ENCODE measurements at regions not wholly inside any gene's neighbourhood (a gene's known extent, or its start where the extent isn't known, plus 50 kb on each side); places are given as distances from the start of the nearest gene placed in this dataset.

DNA sequence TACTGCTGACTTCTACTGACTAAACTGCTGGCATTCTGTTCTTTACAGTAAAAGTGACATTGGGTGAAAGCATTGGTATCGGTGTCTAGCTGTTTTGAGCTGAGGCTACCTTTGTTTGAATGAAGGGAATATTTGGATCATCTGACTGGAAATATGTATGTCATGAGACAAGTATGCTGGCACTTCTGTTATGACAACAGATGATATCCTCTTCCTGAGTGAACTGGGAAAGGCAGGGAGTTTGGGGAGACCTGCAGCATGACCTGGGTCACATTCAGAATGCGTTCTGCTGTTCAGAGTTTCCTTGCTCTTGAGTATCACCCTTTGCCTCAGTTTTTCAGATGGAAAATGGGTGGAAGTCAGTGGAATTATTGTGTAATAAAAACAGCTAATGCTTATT is 81.8 kb downstream of the PLCE1 start:
- TF ChIP-seq GATA1 (IDR thresholded peaks at IDR 0.05; ENCODE audit: low read depth, low read length), result no peak
- no peak for TF ChIP-seq POLR2A (IDR thresholded peaks at IDR 0.05; ENCODE audit: low read length)
- no peak for DNase-seq

DNA sequence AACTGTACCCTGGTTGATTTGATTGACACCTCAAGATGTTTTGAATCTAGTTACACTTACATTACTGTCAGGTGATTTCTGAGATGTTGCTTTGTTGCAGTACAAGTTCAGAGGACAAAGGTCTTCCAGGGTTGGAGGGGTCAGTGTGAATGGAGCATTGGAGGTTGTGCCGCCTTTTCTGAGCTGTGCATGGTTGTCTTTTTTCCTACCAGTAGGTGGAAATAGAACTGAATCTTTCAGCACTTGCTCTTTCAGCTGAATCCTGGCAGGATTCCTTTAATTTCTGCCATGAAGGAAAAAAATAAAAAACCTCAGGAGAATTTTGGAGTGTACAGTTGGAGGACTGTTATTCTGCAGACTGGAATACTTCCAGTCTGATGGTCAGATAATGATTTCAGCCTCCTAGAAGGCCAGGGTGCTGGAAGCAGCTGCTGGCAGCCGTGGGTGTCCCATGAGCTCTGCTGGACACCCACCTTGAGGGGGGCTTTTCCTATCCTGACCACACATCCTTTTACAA is 82.7 kb downstream of the PLCE1 start:
- DNase-seq, result no peak
- TF ChIP-seq GATA1 (IDR thresholded peaks at IDR 0.05; ENCODE audit: low read depth, low read length) (no peak), POLR2A (IDR thresholded peaks at IDR 0.05; ENCODE audit: low read length) (no peak)

GRCh38 chr10:94077042-94077441 is 83.3 kb downstream of the PLCE1 start:
- TF ChIP-seq POLR2A (IDR thresholded peaks at IDR 0.05; ENCODE audit: low read length) (no peak), GATA1 (IDR thresholded peaks at IDR 0.05; ENCODE audit: low read depth, low read length) (no peak)

GRCh38 chr10:94080108-94080507 is 86.4 kb downstream of the PLCE1 start:
- no peak for TF ChIP-seq GATA1 (IDR thresholded peaks at IDR 0.05; ENCODE audit: low read depth, low read length)
- no peak for TF ChIP-seq POLR2A (IDR thresholded peaks at IDR 0.05; ENCODE audit: low read length)
- no peak for DNase-seq

More at GRCh38 chr10:94077042-94077441, 83.3 kb downstream of the PLCE1 start:
- DNase-seq, result no peak

DNA sequence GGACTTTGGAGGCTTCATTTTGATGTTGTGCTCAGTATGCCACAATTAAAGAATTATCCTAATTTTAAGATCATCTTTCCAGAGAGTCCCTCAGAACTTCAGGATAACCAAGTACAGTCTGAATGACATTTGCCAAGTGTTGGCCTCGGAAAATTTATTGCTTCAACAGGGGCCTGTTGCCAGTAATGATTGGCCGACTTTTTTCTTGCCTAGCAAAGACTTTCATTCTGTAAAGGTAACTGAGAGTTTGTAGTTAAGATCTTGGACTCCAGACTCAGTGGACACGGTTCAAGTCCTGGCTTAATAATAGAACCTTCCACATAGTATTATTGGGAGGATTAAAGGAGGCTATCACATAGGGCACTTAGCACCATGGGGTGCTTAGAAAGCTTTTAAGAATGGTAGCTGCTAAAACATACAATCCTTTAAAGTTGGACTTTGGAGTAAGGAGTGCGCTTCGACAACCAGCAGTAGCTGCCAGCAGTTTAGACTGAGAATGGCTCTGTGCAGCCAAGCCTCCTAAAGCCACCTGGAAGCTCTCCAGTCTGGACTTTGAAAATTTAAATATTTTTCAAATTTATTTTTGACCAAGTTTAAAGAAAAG is 90.0 kb downstream of the PLCE1 start:
- no peak for DNase-seq
- no peak for TF ChIP-seq POLR2A (IDR thresholded peaks at IDR 0.05; ENCODE audit: low read length)
- TF ChIP-seq GATA1 (IDR thresholded peaks at IDR 0.05; ENCODE audit: low read depth, low read length), result no peak

DNA sequence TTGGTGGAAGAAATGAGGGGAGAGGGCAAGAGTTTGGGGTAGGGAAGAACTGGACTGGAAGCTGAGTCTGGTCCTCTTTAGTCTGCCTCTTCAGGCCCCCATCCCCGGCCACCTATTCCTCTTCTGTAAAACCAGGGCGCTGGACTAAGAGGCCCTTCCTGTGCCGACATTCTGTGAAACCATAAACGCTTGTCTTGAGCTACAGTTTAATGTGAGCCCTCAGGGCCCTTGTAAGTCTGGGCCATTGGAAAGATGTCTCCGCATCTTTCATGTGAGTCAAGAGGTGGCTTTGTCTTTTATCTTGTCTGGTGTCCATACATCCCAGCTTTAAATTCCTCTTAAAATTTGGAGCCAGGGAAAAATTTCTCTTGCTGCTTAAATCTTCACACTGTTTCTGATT is 90.6 kb downstream of the PLCE1 start:
- no peak for DNase-seq
- TF ChIP-seq GATA1 (IDR thresholded peaks at IDR 0.05; ENCODE audit: low read depth, low read length) (no peak), POLR2A (IDR thresholded peaks at IDR 0.05; ENCODE audit: low read length) (no peak)

DNA sequence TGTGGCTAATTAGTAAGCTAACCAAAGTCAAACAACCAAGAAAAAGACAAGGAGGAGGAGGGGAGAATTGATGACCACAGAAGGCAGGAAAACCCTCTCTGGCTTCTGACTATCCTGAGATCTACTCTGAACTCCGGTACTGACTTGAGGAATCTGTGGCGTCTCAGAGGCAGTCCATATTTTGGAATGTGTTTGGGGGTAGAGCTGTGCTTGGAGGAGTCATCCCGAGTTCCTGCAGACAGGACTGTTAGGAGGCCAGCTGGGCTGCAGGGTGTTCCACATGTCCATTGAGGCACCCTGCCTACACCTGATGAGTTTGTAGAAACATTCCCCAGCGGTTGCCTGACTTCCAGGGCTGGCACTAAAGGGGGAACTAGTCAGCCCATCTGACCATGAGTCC is 91.6 kb downstream of the PLCE1 start:
- DNase-seq, result no peak
- no peak for TF ChIP-seq POLR2A (IDR thresholded peaks at IDR 0.05; ENCODE audit: low read length)
- no peak for TF ChIP-seq GATA1 (IDR thresholded peaks at IDR 0.05; ENCODE audit: low read depth, low read length)

DNA sequence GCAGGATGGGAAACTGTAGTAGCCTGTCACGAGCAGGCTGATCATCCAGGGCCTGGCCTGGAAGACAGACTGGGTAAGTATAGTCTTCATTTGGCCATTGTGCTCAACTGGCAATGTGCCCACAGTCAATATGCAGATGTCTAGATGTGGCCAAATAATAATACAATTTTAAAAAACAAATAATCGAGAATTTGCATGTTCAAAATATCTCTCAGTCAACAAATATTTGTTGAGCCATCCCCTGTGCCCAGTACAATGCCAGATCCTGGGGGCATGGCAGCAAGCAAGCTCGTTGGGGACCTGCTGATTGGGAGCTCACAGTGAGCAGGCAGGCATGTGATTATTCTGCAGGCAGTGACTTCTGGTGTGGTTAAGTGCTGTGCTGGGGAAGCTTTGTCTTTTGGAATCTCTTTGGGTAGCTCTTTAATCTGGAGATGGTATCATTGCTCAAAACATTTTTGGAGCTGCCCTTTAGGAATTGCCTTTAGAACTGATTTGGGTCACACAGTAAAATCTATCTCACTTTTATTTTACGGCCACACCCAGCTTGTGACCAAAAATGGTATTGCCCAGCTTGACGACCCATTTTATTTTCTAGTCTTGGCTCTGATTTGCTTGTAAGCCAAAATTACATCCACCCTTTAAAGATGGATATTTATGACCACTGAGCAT is 92.2 kb downstream of the PLCE1 start:
- no peak for DNase-seq
- TF ChIP-seq POLR2A (IDR thresholded peaks at IDR 0.05; ENCODE audit: low read length), result no peak
- no peak for TF ChIP-seq GATA1 (IDR thresholded peaks at IDR 0.05; ENCODE audit: low read depth, low read length)

DNA sequence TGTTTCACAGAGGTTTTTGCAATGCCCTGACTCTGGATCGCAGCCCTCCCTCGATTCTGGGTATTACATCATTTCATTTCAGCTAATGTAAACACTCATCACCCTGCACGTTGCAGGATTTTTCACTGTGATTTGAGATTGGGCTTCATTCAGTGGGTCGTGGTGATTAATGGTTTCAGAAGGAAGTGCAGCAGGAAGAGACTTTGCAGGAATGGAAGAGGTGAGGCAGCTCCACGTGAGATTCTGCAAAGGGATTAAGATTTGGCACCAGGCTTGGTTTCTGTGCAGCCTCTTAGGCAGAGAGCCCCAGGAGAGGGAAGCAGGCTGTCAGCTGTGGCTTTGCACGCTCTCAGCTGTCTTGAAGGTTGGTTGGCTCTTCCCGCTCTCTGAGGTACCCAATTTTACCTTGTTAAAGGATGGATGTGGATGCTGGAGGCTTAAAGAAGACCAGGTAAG is 95.2 kb downstream of the PLCE1 start:
- TF ChIP-seq GATA1 (IDR thresholded peaks at IDR 0.05; ENCODE audit: low read depth, low read length) (no peak), POLR2A (IDR thresholded peaks at IDR 0.05; ENCODE audit: low read length) (no peak)
- DNase-seq, result no peak

- DNase-seq, result no peak
- TF ChIP-seq GATA1 (IDR thresholded peaks at IDR 0.05; ENCODE audit: low read depth, low read length) (no peak), POLR2A (IDR thresholded peaks at IDR 0.05; ENCODE audit: low read length) (no peak)
These were observed 97.9 kb downstream of the PLCE1 start for GRCh38 chr10:94091649-94092048.

- no peak for TF ChIP-seq GATA1 (IDR thresholded peaks at IDR 0.05; ENCODE audit: low read depth, low read length)
- no peak for TF ChIP-seq POLR2A (IDR thresholded peaks at IDR 0.05; ENCODE audit: low read length)
These were observed 99.1 kb downstream of the PLCE1 start for GRCh38 chr10:94092848-94093247.

DNA sequence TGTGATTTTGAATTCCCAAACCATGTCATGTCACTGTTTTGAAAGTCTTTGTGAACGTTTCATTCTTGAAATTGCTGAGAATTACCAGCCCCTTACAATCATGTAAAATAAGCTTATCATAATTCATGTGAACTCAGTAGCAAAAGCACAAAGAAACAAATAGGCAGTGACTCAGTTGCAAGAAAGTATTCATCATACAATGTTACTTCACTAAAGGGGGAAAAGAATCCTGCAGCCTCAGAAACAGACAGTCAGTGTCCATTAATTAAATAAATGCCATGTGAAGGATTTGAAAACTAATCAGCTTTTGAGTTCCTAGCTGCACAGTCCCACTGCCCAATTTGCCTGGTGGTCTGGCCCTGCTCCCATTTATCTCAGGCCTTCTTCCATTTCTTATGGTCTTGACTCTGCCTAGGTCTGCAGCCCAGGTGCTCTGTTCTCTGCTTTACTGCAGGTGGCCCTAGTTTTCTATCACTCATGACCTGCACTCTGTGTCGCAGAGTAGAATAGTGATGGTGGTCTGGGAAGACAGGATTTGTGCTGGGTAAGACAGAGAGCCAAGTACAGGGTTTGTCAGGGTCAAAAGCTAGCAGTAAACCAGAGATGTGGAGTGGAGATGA is 99.7 kb downstream of the PLCE1 start:
- TF ChIP-seq GATA1 (IDR thresholded peaks at IDR 0.05; ENCODE audit: low read depth, low read length), result no peak
- no peak for TF ChIP-seq POLR2A (IDR thresholded peaks at IDR 0.05; ENCODE audit: low read length)
- DNase-seq, result no peak

More at GRCh38 chr10:94092848-94093247, 99.1 kb downstream of the PLCE1 start:
- no peak for DNase-seq

GRCh38 chr10:94094540-94094939 is 100.8 kb downstream of the PLCE1 start:
- TF ChIP-seq POLR2A (IDR thresholded peaks at IDR 0.05; ENCODE audit: low read length), result no peak
- TF ChIP-seq GATA1 (IDR thresholded peaks at IDR 0.05; ENCODE audit: low read depth, low read length), result no peak
- no peak for DNase-seq

GRCh38 chr10:94097656-94098055 is 103.9 kb downstream of the PLCE1 start:
- TF ChIP-seq GATA1 (IDR thresholded peaks at IDR 0.05; ENCODE audit: low read depth, low read length) (no peak), POLR2A (IDR thresholded peaks at IDR 0.05; ENCODE audit: low read length) (no peak)
- DNase-seq, result no peak

Data from erythroblast (primary cell).